HG02981 (cell line): ENCODE measurements at regions not wholly inside any gene's neighbourhood (a gene's known extent, or its start where the extent isn't known, plus 50 kb on each side); places are given as distances from the start of the nearest gene placed in this dataset.

ENCODE experiments used
- ATAC-seq: cut with Tn5 transposase; IDR thresholded peaks from one replicate; pipeline ENCODE4 v1.9.1; 2021; ENCODE audit warnings: mild to moderate bottlenecking, moderate library complexity; ENCODE audit not compliant: unreplicated experiment

DNA sequence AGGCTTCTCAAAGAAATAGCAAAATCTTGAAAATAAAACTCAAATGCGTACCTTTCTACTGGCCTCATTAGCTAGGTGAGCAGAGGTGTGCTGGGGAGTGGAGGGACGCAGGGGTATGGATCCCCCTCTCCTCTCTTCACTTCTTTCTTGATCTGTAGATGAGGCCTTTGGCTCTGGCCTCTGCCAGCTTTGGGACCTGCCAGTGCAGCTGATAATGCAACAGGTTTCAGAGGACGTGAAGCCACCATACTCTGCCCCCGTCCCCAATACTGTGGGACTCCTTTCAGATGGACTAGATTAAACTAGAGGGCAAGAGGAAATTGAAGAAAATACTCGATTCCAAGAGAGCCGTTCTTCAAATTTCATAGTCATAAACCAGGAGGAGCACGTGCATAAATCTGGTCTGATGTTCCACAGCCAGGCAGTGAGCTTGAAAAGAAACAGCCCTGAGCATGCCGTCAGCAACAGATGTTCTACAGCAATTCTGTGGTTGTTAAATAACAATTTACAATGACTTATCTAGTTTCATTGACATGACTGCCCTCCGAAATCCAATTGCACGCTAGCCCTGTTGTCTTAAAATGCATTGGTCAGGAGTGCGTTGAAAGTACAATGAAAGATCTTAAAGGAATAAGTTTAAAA is 245.3 kb upstream of the FOXQ1 start:
- ATAC-seq, result no peak

DNA sequence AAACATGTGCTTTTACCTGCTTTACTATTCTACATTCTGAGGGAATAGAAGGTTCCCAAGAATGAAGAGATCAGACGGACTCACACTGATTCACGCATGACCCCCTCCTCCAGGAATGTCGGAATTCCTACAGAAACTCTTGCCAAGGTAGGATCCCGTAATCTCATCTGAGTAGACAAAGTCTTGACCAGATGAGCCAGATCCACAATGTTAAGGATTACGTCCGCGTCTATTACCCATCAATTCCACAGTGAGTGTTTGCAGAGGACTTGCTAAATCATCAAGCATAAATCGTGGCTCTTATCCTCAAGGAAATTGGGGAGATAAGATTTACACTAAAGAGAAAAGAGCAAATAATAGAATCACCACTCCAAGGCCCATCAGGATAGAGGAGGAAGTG is 245.9 kb upstream of the FOXQ1 start:
- ATAC-seq, result no peak

DNA sequence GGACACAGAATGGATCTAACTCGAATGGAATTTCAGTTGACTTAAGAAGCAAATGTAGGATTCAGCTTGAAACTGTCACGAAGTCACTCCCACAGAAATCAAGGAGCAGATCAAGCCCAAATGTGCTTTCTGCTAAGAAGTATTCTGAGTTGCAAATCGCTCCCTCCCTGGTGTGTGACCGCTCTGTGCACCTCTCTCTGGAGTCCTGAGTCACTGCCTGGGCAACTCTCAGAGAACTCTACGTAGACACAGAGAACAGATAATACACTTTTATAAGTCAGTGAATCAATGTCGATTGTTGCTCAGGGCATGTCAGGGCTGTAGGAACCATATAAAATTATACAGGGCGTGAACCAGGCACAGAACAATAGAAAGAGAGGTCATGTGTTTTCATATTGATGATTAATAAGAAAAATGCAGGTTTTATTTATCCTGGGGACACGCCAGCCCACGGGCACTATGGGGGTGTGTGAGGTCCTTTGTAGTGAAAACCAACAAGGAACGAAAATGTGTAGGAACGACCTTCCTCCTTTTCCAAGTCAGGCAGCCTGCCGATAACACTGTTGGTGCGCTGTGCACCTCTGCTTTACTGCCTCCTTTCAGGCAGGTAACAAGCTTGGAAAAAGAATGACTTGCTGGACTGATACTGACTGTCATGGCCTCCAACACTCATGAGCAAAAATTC is 248.1 kb upstream of the FOXQ1 start:
- no peak for ATAC-seq

DNA sequence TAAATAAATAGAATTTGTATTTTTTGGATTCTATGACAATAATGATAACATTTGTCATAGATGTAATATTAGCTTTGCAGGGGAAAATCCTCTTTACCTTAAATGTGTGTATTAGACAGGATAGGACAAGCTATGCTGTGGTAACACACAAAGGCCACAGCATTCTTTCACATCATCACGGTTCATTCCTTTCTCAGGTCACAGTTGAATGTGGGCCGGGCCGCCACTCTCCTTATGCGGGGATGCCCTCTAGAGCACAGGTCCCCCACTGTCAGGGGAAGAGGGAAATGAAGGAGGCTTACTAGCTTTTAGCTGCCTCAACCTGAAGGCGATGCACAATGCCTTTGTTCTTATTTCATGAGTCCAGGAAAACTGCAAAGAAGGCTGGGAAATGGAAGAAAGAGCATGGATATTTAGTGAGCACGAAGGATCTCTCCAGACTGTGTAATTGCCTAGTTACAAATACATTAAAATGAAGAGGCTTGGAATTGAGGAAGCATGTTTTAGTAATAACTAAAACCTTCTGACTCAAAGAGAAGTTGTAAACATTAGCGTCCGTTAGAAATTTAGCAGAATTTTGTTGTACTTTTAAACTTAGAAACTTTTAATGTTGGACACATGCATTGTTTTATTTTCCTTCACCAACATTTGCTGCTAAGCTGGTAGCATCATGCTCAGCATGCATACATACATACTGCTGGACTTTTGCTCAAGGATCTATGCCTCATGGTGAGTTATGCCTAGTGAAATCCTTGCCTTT is 248.9 kb upstream of the FOXQ1 start:
- no peak for ATAC-seq

DNA sequence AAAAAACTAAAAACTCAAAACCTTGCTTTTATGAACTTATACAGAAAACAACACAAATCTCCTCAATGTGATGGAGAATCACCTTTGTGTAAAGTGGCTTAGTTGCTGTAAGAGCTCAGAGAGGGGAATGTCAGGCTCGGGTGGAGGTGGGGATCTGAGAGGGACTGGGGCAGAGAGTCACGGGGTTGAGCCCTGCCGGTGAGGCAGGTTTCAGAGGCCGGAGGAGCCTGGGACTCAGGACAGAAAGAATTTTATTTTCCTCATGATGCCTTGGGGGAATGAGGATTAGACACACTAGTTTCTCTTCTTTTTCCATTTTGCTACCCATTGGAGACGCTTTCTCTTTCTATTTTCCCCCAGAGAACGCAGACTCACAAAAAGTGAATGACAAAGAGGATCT is 252.3 kb upstream of the FOXQ1 start:
- no peak for ATAC-seq

DNA sequence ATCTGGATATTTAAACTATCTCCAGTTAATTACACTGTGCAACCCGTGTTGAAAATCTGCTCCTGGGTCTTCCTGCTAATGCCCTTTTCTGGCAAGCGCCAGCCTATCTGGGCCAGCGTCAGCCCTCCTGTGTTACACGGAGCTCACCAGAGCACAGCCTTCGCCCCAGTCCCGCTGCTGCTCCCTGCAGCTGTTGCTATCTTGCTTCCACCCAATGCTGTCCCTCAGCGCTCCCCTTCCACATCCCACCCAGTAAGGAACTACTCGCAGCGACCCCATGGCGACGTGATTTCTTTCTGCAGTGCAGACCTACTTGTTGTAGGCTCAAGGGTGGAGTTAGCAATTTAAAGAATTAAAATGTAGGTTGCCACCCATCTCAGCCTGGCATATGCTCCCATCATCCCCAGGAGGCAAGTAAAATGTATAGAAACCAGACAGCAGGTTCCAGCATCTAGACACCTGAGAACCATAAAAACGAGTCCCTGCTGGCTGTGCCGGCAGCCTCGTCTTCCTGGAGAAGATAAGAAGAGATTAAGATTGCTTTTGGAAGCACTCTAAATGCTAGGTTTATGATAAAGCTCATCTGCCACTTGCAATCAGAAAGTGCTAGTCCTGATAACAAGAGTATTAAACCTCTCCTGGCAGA is 254.3 kb upstream of the FOXQ1 start:
- no peak for ATAC-seq

DNA sequence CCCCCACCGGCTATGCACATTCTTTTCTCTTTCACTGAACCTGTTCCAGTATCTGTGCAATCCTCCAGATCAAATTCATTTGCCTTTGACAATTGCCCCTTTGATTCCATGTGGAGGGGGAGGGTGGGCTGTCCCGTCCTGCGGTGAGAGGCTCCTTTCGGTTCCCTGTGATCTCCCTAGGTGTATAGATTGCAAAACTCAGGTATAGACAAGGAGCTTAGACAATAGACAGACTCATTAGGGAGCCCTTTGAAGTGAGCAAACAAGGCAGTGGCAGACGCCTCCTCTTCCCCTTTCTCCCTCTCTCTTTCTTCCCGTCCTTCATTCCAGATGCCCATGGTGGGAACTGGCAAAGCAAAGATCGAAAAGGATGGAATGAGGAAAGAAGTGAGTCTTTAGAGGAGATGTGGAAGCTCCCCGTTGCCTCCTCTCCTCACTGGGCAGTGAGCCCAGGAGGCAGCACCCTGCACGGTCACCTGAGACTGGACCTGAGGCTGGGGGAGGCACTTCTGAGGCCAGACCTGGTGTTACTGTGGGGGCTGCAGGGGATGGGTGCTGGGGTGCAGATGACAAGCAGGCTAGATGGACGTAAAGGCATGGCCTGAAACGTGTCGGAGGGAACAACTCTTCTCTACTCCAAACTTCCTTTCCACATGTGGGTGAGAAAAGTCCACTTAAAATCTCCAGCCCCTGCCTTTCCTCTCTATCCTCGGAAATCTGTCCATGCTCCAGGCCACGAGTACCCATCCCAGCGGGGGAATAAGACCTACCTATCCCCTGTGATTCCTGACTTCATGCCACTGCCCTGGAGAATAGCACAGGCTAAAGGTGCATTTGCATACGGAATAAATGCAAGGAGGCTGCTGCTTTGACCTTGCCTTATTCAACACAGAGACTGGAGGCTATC is 256.6 kb upstream of the FOXQ1 start:
- ATAC-seq, result no peak

DNA sequence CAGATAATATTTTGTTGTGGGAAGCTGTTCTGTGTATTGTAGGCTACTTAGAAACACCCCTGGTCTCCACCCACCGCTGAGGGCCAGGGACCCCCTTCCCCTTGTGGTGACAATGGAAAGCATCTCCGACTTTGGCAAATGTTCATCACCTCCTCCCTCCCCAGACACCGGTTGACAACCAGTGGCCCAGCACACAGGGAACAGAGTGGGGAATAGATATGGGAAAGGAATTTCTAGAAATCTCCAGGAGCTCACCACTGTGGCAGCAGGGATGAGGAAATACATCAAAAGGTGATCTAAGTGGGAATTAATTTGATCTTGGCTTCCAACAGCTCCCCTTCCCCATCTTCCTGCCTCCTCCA is 257.3 kb upstream of the FOXQ1 start:
- no peak for ATAC-seq

DNA sequence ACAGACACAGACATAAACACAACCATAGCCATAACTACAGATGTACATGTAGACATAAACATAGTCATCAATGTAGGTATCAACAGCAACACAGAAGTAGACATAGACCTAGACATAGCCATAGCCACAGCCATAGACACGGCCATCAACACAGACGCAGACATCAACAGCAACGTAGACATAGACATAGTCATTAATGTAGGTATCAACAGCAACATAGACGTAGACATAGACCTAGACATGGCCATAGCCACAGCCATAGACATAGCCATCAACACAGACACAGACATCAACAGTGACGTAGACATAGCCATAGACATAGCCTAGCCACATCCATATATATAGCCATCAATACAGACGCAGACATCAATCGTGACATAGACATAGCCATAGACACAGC is 258.3 kb upstream of the FOXQ1 start:
- no peak for ATAC-seq

DNA sequence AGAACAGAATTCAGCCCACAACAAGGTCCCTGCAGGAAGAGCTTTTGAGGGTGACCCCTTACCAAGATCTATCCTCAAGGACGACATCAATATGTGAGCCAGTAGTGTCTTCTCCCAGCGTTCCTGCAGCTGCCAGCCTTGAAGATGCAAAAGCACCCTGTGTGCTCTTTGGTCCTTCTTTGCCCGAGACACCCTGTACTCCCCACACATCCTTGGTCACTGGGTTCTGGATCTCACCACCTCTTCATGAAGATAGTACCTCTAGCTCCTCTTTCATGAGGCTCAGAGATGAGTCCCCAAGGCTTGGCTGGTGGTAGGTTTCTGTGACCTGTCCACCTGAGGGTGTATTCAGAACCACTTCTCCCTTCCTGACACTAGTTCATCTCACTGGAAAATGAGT is 259.6 kb upstream of the FOXQ1 start:
- ATAC-seq, result no peak

DNA sequence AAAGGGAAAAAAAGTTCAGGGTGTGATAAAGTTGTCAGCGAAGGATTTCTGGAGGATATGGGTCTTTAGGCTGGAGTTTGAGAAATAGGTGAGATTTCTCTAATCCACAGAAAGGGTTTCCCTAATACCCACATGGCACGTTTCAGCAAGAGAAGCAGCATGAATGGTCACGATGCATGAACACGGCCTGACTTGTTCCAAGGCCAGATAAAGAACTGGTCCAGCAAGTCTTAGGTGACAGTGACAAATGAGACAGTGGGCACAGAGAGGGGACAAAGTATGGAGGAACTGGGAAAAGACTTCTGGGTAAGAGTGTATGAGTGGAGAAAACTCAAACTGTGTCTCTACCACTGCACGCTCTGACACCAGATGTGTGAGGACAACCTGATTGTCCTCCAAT is 262.0 kb upstream of the FOXQ1 start:
- ATAC-seq, result no peak

DNA sequence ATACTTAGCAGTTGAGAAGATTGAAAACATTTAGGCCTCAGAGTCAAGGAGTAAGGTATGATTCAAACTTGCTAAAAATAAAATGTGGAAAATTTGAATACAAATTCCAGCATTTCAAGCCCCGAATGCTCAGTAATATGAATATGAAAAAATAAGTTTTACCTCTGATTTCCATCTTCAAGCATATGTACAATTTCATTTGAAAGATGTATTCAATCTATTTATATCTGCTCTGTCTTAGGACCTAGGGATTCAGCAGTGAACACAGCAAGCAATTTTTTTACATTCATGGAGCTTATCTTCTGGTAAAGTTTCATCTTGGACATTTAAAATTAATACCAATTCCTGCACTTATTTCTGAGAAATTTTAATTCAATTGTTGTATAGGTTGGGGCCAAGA is 262.7 kb upstream of the FOXQ1 start:
- ATAC-seq, result no peak

DNA sequence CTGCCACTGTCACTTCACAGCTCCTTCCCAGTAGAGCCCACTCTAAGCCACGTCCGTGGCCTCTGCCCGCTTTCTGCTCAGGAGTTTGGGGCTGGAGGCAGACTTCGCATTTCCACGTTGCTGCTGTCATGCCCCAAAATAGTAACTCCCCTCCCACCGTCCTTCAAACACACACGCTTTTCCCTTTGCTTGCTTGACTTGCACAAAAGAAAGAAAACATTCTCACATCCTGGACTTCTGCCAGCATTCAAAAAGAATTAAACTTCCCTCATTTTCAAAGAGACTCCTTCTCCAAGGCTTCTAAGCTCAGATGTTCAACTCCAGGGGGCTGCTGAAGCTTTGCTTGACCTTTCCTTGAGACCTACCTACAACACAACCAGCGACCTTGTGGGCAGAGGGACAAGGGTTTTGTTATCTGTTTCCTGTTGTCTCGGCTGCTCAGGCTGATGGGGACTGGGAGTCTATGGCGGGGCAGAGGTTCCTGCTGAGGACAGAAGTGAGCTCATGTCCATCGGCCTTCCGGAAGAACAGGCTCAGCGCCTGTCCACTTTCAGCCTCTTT is 263.8 kb upstream of the FOXQ1 start:
- ATAC-seq, result no peak

DNA sequence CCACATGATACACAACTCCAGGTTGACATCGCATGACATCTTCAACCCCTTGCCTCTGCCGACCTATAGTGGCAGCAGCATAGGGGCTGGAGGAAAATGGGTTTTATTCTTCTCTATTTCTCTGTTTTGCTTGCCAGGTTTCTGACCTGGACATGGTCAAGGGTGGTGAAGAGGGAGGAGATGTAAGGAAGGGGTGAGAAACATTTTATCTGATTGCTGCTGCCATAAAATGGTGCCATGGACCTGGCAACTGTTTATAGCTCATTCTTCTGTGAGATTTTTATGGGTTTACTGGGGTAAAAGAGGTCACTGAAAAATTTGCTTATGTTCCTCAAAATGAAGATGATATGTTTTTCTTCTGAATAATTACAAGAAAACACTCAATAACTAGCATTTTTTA is 266.7 kb upstream of the FOXQ1 start:
- no peak for ATAC-seq

DNA sequence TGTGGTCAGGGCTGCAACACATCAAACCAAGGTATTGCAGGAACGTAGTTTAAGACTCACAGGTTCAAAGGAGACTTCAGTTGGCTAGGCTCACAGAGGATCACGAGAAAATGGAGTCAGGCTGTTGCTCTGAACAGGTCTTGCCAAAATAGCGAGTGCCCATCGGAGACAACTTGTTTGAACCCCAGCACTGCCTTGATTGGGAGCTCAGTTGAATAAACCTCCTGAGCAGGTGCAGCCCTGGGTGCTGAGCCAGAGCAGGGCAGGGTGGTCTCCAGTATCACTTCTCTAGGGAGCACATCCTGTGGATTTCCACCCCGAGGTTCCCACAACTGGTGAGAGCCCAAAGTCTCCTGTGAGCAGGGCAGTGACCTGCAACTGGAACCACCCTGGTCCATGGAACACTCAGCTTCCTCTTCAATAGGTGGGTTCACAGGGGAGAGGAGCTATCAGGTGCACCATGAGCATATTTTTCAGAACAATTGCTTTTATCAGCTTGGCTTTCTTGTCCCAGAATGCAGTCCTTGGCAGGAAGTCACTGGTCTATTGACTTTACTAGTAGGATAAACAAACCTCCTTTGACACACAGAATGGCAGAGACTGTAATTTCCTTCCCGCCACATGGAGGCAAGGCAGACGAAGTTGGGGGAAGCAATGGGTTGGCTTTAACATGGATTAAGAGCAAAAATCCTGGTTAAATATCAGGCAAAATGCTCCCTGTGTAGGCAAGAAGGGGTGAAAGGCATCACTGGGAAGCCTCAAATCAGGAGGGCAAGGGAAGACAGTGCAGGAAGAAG is 267.7 kb upstream of the FOXQ1 start:
- ATAC-seq, result no peak

DNA sequence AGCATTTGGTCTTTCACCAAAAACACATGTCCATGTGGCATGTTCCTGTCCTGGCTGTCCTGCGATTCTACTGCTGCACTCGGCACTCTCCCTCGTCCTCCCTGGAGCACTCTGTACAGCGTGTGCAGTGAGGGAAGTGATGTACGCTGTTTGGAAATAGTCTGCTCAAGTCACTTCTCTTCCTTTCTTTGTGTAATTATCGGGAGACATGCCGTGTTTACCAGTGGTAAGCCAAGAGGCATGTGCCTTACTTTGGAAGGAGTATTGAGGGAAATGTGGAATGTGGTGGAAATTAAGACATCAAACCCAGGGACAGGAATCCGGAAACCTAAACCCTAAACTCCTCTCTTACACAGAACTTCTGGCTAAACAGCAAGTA is 268.5 kb upstream of the FOXQ1 start:
- no peak for ATAC-seq

DNA sequence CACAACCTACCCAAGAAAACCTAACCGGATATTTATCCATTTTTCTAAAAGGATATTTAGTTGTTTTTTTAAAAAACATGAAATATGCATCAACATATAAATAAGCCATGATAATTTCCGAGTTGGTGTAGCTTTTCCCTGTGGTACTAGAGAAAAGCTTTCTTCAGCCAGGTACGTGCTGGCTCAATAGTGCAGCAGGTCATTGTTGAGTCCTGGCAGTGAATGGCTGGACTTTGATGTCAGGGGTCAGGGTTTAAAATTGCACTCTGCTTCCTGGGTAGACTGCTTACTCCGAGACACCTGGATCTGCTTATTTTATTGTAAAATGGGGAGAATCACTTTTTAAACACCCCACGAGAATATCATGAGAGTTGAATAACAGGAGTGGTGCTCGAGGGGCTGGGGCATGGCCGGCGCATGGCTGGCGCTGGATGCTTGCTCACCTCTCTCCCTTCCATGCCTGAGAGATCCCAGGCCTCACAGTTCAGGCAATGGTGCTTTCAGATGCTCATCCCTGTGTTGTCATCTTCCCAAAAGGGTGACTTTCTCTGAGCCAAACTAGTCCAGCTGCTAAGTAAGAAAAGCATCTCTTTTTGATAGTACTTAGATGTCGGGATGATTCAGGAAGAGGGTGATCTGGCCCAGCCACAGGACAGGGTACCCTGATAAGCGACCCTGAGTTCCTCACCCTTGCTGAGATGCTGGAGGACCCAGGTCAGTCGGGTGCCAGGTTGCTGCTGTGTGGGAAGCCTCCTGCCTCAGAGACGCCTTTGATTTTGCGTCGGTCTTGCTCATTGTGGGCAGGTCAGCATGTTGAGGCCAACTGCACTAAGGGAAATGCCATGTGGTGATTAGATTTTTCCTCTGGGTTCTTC is 269.1 kb upstream of the FOXQ1 start:
- ATAC-seq, result no peak

DNA sequence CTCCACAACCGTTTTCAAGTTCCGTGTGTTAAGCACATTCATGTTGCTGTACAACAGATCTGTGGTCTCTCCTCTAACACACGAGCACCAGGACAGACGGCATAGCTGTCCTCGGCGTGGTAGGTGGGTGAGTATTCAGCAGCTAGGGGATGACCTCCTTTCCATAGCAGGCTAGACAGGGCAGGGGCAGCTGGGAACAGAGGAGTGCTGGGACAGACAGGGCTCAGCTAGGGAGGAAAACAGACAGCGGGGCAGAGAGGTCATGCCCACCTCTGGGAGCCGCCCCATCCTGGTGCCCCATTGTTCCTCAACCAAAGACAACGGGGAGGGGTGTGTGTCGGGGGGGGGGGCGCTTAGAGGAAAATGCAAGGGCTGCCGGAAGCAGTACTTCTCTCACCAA is 271.5 kb upstream of the FOXQ1 start:
- ATAC-seq, result no peak

DNA sequence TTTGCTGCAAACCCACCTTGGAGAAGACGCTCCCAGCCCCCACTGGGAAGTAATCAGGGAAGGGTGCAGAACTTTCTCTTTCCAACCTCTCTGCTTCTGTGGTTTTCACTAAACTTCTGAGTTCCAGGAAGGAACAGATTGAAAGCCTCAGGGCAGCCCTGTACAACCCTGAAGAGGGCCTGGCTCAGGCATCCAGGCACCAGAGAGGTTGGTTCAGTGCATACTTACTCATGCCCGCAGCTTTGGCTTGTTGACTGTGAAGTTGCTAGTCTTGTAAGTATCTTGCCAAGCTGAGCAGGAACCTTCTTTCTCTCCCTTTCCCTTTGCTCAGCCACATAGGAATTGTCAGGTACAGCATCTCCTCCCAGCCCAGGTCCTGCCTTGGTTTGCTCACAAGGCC is 272.2 kb upstream of the FOXQ1 start:
- ATAC-seq, result no peak
